HG03135 (cell line): ENCODE measurements at regions not wholly inside any gene's neighbourhood (a gene's known extent, or its start where the extent isn't known, plus 50 kb on each side); places are given as distances from the start of the nearest gene placed in this dataset.
"Not testable (repeated sequence)": the region's sequence is repeated elsewhere in the genome, so short reads cannot be mapped to it uniquely, and the experiment has no call there.

Experiments used
- ATAC-seq: cut with Tn5 transposase; IDR thresholded peaks from one replicate; pipeline ENCODE4 v1.9.1; 2021; ENCODE audit warnings: mild to moderate bottlenecking, moderate library complexity; ENCODE audit not compliant: unreplicated experiment

DNA sequence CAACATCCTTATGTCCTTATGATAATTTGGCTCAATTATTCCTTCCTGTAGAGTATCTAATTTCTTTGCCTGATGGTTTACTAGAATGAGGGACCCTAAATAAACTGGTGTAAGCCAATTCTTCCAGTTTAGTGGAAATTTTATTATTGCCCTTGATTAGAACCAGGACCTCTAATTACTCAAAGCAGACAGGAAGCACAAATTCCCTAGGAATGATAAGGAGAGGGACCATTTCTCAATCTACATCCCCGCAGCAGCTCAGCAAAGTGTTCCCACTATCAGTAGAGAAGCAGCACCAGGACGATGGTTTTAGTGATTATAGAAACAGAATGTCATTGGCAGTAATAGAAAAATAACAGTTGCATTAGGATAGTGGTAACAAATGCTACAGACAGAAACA, 97.1 kb downstream of the PLPPR4 start:
- no peak for ATAC-seq

GRCh38 chr1:99363531-99363930, 99.2 kb downstream of the PLPPR4 start:
- ATAC-seq, result no peak

DNA sequence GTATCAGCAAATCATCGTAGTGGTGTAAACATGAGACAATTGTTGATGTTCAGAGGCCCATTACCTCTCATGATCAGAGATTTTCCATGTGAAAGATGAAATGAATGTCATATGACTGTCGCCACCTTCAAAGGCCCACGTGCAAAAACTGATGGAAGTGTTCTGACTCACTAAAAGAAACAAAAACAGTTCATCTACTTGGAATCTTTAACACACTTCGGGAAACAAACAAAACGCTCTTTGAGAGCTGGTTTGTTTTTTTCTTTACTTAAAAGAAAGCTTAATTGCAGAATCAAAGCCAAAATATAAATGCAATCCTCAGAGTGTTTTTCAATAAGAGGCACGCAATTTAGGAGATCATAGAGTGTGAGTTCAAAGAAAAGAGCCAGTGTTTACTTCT, 100.8 kb downstream of the PLPPR4 start:
- ATAC-seq, result no peak

DNA sequence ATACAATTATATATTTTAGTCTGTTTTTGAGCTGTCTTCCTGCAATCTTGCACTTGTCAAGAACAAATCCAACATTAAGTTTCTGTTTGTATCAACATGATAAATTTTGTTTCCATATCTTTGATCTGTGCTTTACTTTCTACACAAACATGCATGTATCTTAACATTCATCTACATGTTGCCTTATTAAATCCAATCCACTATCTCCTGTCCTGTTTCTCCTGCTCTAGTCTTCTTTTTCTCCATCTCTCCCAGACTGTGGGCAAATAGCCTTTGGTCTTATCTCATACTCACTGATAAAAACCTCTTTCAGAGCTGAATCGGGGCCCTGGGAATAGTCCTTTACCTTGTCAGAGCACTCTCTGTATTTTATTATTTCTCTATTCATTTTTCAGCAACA, 101.3 kb downstream of the PLPPR4 start:
- no peak for ATAC-seq

GRCh38 chr1:99369154-99369553, 104.9 kb downstream of the PLPPR4 start:
- ATAC-seq, result no peak

GRCh38 chr1:99370476-99370875, 106.2 kb downstream of the PLPPR4 start:
- ATAC-seq, result no peak

DNA sequence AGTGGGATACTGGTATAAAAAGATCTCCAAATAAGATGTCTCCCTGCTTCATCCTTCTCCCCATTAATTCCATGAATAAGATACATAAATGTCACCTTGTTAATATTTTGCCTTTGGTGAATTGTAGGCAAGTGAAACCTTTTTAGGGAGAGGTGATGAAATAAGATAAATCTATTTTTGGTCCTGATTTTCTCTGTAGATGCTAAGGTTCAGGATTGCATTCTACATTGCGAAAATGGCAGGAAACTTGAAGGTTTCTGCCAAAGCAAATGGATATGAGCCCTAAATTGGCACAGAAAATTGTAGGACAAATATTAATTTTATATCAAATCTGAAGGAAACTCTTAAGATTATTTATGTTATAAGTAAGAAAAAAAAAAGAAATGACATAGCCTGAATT, 107.1 kb downstream of the PLPPR4 start:
- no peak for ATAC-seq

GRCh38 chr1:99374109-99374508, 109.8 kb downstream of the PLPPR4 start:
- no peak for ATAC-seq

DNA sequence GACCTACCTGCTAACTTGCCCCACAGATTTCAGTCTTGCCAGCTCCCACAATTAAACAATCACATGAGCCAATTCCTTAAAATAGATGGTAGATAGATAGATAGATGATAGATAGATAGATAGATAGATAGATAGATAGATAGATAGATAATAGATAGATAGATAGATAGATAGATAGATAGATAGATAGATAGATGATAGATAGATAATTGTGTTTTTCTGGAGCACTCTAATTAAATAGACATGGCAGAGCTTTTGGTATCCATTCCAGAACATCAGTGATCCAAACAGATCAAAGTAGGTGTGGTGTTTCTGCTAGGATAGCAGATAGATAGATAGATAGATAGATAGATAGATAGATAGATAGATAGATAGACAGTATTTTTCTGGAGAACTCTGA, 110.4 kb downstream of the PLPPR4 start:
- not testable (repeated sequence) for ATAC-seq

GRCh38 chr1:99384021-99384420, 119.7 kb downstream of the PLPPR4 start:
- ATAC-seq, result no peak

- no peak for ATAC-seq
These were observed 121.6 kb downstream of the PLPPR4 start for GRCh38 chr1:99385852-99386251.

GRCh38 chr1:99396389-99396788, 132.1 kb downstream of the PLPPR4 start:
- ATAC-seq, result no peak

GRCh38 chr1:99397029-99397428, 132.7 kb downstream of the PLPPR4 start:
- no peak for ATAC-seq

- no peak for ATAC-seq
These were observed 133.6 kb downstream of the PLPPR4 start for GRCh38 chr1:99397863-99398262.

DNA sequence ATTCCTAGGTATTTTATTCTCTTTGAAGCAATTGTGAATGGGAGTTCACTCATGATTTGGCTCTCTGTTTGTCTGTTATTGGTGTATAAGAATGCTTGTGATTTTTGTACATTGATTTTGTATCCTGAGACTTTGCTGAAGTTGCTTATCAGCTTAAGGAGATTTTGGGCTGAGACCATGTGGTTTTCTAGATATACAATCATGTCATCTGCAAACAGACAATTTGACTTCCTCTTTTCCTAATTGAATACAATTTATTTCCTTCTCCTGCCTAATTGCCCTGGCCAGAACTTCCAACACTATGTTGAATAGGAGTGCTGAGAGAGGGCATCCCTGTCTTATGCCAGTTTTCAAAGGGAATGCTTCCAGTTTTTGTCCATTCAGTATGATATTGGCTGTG, 137.3 kb downstream of the PLPPR4 start:
- ATAC-seq, result not testable (repeated sequence)

DNA sequence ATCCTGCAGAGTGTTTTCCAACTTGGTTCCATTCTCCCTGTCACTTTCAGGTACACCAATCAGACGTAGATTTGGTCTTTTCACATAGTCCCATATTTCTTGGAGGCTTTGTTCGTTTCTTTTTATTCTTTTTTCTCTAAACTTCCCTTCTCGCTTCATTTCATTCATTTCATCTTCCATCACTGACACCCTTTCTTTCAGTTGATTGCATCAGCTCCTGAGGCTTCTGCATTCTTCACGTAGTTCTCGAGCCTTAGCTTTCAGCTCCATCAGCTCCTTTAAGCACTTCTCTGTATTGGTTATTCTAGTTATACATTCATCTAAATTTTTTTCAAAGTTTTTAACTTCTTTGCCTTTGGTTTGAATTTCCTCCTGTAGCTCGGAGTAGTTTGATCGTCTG, 140.1 kb downstream of the PLPPR4 start:
- ATAC-seq, result not testable (repeated sequence)

GRCh38 chr1:99405325-99405724, 141.0 kb downstream of the PLPPR4 start:
- ATAC-seq, result not testable (repeated sequence)

- no peak for ATAC-seq
These were observed 142.7 kb downstream of the PLPPR4 start for GRCh38 chr1:99407018-99407417.

DNA sequence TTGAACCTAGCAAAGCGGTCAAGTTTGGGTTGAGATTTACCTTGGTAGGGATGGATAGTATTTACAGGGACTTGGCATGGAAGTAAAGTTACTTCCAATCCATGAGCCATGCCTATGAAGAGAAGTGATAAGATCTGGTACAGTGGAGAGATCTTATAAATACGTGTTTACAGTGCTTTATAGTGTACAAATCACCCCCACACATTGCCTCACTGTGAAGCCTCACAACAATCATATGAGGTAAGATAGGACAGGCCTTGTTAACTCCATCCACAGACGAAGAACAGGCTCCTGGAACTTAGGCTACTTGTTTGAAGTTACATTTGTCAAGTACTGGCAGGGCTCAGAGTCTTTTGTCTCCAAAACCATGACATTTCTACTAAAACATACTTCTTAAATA, 159.8 kb downstream of the PLPPR4 start:
- no peak for ATAC-seq

- no peak for ATAC-seq
These were observed 165.5 kb downstream of the PLPPR4 start for GRCh38 chr1:99429754-99430153.

GRCh38 chr1:99438656-99439230, 174.5 kb downstream of the PLPPR4 start:
- ATAC-seq, result no peak

DNA sequence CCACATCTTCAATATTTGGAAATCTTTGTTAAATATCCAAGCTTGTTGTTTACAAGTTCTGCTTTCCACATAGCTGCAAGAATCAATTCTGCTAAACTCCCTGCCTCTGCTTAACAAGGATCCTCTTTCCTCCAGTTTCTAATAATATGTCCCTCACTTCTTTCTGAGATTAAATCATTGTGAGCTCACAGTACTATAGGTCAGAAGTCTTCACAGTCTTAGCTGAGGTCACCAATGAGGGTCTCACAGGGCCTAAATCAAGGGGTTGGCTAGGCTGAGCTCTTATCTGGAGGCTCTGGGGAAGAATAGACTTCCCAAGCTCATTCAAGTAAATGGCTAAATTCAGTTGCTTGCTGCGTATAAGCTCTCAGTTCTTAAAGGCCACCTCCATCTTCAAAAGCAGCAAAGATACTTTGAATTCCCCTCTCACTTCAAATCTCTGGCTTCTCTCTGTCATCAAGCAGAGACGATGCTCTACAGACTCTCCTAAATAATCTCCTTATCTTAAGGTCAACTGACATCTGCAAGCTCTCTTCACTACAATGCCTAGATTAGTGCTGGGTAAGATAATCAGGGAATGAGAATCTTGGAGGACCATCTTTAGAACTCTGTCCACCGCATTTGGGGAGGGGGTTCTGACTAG, 175.3 kb downstream of the PLPPR4 start:
- no peak for ATAC-seq
